NCI-H345 (cell line): ENCODE measurements at regions not wholly inside any gene's neighbourhood (a gene's known extent, or its start where the extent isn't known, plus 50 kb on each side); places are given as distances from the start of the nearest gene placed in this dataset.

Experiments used
- DNase-seq: peaks from one replicate; lab custom pipeline; 2025; lab: John Stamatoyannopoulos, UW

GRCh38 chr7:156450473-156450872 is 190.1 kb upstream of the RNF32 start:
- DNase-seq: no peak

- no peak for DNase-seq
Measured at GRCh38 chr7:156448918-156449317, 191.7 kb upstream of the RNF32 start.

GRCh38 chr7:156446990-156447389 is 193.6 kb upstream of the RNF32 start:
- no peak for DNase-seq

- no peak for DNase-seq
Measured at GRCh38 chr7:156445997-156446761, 194.4 kb upstream of the RNF32 start.

DNA sequence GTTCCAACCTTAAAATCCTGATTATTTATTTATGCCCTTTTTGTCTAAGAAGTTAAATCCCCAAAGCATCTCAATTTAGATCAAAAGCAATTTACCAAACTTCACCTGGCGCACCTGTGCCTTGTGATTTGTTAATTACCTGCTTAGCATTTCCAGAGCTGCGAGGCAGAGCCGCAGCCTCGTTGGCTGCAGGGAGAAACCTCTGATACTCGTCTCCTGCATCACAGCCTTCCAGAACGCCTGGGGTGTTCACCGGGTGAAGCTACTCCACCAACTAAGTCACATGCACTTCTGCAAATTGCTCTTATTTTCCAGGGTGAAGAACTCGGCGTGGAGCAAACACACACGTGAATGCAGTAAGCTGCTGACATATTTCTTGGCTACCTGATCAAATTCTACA is 198.1 kb upstream of the RNF32 start:
- DNase-seq: no peak

- DNase-seq: no peak
Measured at GRCh38 chr7:156440456-156440855, 200.1 kb upstream of the RNF32 start.

DNA sequence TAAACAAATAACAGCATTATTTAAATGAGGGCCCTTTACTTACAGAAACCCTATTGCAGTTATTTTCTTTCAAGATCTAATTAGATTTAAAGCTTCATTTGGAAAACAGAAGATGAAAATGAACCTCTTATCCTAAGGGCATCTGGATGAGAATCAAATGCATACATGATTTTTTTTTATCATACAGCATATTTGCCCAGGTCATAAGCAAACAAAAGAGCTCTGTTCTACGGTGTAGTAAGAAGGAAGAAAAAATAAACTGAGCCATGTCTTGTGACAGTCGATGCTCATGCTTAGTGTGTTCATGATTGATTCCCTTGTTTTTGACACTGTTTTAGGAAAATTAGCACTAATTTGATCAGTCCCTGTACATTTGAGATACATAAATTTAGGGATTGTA is 202.6 kb upstream of the RNF32 start:
- no peak for DNase-seq

DNA sequence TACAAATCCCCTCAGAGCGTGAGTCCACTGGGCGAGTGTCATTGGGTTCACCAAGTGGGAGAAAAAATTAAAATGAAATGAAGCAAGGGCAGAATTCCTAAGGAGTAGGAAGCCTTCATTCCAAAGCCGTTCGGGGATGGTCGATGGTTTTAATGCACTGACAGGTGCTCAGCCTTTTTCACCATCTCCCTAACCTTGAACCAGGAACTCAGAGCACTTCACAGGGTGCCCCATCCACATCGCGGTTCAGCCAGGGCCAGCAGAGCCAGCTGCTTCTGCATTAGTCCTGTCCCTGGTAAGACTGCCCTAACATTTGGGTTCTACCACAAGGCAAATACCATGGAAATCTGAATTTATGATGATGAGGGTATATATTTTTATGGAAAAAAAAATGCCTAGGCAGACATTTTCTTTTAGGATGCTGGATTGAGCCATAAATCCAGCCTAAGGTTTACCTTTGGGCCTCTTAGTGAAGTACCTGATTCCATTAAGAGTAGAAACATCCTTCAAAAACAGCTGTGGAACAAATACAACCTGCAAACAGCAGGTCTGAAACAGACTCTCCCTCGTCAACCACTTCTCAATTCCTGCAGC is 203.5 kb upstream of the RNF32 start:
- DNase-seq: no peak

GRCh38 chr7:156435486-156436231 is 204.9 kb upstream of the RNF32 start:
- no peak for DNase-seq

DNA sequence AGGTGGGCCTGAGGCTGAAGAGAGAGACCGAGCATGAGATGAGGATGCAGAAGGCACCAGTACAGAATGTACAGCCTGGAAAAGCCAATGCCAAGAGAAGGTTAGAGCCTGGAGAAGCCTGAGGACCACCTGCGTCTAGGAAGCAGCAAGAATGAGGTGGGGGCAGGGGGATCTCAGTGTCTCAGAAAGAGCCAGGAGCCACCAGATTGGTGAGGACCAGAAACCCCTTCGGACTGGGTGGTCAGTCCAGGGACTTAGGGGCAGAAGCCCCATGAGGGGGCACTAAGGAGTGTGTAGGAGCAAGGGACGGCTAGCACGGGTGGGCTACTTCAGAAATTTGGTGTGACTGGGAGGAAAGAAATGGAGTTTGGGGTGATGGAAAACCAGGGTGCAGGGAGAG is 205.9 kb upstream of the RNF32 start:
- no peak for DNase-seq

GRCh38 chr7:156432018-156432417 is 208.6 kb upstream of the RNF32 start:
- DNase-seq: no peak

DNA sequence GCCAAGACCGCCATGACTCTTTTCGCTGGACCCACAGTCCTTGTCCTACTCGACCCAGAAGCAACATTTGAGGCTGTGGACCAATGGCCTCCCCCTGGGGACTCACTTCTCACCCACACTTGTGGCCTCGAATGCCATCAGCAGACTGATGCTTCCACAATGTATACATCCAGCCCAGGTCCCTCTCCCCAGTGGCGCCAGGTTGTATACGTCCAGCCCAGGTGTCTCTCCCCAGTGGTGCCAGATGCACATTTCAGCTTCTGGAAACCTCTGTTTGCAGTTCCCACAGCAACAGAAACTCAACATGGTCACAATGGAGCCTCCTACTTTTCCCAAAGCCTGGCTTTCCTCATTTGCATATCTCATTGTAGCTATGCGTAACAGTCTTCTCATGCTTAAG is 210.5 kb upstream of the RNF32 start:
- DNase-seq: no peak

DNA sequence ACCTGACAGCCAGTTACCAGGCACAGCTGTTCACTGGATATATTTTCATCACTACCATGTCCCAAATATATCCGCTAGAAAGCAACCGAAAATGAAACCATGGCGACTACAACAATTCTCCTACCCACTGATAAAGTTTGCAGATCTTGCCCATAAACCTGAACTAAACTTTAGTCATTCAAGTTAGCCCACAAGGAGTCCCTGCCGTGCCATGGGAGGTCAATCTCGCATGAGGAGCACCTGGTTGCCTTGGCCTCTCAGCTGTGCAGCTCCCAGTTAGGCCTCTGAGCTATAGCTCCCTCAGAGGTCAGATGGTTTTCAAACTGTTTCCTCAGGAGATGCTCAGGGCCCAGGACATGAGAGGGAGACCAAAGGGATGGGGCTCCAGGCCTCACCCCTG is 211.1 kb upstream of the RNF32 start:
- DNase-seq: no peak

DNA sequence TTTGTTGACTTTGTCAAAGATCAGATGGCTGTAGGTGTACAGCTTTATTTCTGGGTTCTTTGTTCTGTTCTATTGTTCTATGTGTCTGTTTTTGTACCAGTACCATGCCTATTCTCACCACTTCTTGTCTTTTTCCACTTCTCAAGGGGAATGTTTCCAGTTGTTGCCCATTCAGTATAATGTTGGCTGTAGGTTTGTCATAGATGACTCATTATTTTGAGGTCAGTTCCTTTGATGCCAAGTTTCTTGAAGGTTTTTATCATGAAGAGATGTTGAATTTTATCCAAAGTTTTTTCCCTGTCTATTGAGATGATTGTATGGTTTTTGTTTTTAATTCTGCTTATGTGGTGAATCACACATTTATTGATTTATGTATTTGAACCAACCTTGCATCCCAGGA is 216.7 kb upstream of the RNF32 start:
- DNase-seq: no peak

- no peak for DNase-seq
Measured at GRCh38 chr7:156420496-156420895, 220.1 kb upstream of the RNF32 start.

- DNase-seq: no peak
Measured at GRCh38 chr7:156419782-156420181, 220.8 kb upstream of the RNF32 start.

DNA sequence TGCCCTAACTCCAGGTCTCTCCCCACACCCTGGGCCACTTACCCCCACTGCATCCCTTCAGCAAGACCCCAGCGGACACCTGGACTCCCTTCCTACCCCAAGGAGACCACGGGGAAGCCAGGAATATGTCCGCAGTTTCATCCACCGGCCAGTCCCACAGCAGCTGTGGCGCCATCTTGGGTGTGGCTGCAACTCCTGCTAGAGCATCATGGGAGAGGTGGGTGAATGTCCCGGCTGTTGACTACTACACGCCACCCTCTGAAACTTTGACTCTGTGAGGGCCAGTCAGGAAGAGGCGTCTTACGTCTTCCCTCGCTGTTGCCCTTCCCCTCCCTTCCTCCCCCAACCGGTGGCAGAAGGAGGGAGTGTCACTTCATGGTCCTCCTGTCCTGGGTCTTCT is 238.3 kb upstream of the RNF32 start:
- DNase-seq: no peak

DNA sequence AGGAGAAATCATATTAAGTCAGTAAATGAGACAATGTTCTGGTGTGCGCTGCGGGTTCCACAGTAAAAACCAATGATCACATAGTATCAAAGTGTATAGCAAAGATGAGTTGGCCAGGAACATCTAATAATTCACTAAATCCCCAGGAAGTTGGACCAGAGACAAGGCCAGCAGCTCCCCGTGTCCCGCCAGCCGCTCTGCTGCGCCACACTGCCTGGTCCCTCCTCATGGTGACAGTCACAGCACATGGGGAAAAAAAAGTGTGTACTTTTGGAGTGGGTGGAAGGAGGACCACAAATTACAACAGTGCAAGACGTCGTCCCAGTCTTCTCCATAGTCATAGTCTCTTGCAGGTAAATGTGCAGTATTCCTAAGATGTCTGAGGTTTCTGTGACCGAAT is 239.0 kb upstream of the RNF32 start:
- DNase-seq: no peak

- no peak for DNase-seq
Measured at GRCh38 chr7:156400046-156400445, 240.5 kb upstream of the RNF32 start.

- no peak for DNase-seq
Measured at GRCh38 chr7:156397249-156397648, 243.3 kb upstream of the RNF32 start.

GRCh38 chr7:156389116-156389692 is 251.4 kb upstream of the RNF32 start:
- no peak for DNase-seq

GRCh38 chr7:156386097-156386496 is 254.5 kb upstream of the RNF32 start:
- DNase-seq: no peak

- no peak for DNase-seq
Measured at GRCh38 chr7:156384706-156385105, 255.9 kb upstream of the RNF32 start.
